ENCODE measurements at regions not wholly inside any gene's neighbourhood (a gene's known extent, or its start where the extent isn't known, plus 50 kb on each side); places are given as distances from the start of the nearest gene placed in this dataset.

DNA sequence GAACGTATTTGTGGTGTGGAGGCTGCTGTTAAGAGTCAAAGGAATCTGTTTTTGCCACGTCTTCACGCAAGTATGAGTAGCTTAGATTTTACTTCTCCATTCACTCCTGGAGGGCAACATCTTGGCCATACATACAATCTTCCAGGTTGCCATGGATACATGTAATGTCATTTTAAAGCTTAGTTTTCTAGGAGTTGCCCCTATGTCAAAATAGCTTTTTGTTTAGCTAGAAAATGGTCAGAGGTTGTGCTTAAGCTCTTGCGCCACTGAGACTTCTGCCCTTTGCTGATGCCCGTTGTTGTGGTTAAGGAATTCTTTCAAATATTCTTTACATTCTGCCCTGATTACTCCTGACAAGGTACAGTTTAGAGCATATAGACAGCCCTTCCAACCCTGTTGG, 245.4 kb upstream of the TFPI start:
- no peak for DNase-seq

DNA sequence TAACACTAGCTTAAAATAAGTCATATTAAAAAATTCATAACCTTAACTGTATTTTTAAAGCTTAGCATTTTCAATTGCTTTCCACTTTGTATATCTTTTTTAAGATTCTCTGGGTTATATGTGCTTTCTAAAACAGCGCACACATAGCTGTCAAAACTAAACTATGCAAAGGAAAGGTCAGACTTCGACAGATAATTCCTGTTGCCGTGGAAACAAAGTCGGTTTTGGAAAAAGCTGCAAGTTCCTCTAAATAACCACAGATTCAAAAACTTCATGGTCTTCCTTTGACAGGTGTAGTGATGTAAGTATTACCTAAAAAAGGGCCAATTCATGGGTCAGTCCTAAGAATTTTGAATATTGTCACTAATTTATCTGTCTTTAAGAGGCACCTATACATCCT, 249.6 kb upstream of the TFPI start:
- DNase-seq = no peak

DNA sequence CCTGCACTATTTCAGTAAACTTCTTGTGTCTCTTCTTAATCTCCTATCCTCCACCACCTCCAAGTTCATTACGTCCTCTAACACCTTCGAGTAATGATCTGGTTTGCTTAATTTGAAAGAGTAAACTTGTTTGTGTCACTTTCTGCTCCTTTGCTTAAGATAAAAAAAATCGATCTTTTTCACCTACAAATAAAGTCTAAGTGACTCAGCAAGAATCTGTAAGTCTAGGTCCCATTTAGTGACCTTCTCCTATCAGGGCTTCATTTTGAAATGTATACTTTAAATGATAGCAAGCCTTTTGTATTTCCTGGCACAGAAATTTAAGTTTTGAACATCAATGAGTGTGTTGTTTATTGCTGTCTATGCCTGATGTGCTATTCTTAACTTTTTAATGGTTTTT, 260.9 kb upstream of the TFPI start:
- no peak for DNase-seq

DNA sequence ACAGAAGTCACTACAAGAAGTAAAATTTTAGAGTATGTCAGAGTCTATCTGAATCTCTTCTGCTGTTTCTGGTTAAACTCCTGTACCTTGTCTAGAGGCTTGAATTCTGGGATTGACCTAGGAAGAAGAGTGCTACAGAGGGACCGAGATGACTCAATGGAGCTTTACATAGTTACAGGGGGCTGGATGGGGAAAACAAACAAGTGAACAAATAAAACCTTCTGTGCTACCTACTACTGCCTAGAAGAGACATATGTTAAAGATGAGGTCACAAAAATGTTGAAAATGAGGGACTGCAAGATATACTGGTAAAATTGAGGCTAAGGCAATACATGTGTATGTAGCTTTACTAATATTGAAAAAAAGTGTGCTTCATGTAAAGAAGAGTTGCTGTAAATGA, 265.4 kb upstream of the TFPI start:
- DNase-seq = no peak

DNA sequence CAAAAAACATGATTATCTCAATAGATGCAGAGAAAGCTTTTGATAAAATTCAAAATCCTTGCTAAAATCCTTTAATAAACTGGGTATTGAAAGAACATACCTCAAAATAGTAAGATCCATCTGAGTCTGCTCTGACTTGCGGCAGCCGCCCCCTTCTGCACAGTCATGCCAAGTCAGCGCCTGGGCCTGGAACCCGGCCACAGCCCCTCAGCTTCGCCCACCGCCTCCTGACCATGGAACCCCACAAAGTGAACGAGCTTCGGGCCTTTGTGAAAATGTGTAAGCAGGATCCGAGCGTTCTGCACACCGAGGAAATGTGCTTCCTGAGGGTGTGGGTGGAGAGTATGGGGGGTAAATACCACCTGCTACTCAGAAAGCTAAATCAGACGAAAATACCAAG, 270.9 kb upstream of the TFPI start:
- DNase-seq = no peak

DNA sequence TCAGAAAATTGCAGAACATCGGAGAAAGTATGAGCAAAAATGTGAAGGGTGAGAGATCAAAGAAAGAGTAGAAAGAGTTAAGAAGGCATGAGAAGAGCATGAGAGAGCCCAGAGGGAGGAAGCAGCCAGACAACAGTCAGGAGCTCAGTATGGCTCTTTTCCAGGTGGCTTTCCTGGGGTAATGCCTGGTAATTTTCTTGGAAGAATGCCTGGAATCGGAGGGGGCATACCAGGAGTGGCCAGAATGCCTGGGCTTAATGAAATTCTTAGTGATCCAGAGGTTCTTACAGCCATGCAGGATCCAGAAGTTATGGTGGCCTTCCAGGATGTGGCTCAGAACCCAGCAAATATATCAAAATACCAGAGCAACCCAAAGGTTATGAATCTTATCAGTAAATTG, 271.8 kb upstream of the TFPI start:
- no peak for DNase-seq

DNA sequence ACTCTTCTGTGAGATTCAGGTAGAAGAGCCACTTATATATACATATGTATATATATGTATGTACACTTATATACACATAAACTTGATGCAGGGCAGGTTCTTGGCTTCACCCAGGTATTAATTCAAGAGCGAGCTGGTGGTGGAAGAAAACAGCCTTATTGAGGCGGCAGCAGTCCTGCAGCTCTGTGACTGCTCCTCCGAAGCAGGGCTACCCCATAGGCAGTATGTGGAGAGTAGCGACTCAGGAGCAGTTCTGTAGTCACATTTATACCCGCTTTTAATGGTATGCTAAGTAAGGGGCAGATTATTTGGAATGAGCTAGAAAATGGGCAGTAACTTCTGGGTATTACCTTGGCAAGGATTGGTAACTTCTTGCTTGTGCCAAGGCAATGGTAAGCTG, 280.6 kb upstream of the TFPI start:
- no peak for DNase-seq

DNA sequence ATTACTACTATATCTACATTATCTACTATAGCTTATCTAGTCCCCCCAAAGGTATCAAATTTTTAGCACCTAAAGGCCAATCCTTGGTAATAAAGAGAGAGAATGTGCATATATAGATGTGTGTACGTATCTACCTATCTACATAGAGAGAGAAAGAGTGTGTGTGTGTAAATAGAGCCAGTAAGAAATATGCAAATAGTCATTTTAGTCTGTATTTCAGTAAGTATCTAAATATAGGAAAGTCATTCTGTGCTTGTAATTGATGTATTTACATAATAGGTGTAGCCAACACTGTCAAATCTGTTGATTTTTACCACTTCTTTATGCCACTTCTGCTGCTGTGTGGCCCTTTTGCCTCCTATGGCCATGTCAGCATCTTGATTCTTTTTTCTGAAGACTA, 284.5 kb upstream of the TFPI start:
- no peak for DNase-seq

DNA sequence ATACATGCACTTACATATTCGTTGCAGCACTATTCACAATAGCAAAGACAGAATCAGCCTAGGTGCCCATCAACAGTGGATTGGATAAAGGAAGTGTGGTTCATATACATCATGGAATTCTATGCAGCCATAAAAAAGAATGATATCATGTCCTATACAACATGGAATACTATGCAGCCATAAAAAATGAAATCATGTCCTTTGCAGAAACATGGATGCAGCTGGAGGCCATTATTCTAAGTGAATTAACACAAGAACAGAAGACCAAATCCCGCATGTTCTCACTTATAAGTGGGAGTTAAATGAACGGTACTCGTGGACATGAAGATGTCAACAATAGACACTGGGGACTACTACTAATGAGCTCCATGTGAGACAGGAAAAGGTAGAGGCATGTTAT, 288.1 kb upstream of the TFPI start:
- DNase-seq = no peak

DNA sequence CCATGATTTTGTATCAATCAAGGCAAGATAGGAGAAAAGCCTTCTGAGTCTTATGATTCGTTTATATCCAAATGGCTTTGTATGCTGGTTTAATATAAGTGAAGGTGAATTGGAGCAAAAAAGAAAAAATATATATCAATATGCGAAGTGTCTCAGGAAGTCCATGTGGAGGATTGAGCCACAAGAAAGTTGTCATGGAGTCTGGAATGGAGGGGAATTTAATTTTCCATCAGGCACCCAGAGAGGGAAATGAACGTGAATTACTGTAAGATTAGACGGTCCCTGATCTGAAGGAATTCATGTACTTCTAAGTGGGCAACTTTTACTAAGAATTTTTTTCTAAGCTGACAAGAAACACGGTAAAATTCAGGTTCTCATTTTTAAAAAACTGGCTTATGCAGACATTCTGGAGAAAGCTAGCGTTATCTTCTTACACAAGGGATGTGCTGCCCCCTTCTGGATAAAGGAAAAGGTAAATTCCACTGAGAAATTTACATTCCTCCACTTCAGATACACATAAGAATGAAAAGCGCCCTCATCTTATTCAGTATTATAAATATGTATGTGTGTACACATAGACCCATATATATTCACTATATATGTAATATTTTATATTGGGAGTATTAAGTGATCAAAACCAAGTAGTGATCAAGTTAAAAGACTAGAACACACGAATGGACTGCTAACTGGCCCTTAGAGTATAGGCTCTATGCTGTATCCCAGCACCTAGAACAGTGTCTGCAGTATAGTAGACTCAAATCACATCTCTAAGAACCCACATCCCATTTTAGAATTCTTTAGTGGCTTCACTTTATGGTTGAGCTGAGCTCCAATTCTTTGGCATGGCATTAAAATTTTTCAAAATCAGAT, 289.0 kb upstream of the TFPI start:
- peak; percentile 63 to 69 for DNase-seq

DNA sequence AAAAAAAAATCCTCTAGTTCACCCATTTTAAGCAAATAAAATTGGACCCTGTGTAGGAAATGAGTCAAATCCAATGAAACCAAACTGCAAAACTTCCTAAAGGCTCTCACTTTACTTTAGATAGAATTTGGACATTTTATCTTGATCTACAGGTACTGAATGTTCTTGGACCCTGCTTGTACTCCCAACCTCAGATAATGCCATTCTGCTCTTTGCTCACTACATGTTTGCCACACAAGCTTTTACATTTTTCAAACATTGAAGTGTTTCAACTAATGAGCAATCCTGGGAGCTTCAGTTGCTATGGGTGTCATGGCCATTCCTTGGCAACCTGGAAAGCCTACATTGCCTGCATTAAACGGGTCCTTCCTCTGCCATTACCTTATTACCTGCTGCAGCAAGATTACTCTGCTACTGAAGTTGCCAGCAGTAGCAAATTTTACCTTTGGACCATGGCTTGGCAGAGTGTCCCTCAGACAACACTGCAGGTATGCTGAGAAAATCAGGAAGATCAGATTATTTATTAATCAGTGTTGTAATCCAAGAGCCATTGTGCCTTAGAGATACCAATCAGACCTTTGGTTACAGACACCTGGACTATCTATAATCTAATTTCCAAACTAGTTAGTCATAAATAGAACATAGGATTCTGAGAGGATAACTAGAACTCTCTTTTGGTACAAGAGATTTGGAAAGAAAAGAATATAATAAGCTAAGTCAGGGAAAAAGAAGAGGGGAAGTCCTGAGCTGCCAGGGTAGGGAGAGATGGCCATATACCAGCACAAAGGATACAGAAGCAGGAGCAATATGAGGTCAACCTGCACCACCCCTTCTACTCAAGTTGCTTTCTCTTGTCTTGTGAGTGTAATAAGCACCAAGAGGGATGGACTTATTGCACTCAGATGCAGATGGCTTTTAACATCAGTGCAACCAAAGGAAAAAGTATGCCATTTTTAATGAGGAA, 293.3 kb upstream of the TFPI start:
- no peak for DNase-seq

DNA sequence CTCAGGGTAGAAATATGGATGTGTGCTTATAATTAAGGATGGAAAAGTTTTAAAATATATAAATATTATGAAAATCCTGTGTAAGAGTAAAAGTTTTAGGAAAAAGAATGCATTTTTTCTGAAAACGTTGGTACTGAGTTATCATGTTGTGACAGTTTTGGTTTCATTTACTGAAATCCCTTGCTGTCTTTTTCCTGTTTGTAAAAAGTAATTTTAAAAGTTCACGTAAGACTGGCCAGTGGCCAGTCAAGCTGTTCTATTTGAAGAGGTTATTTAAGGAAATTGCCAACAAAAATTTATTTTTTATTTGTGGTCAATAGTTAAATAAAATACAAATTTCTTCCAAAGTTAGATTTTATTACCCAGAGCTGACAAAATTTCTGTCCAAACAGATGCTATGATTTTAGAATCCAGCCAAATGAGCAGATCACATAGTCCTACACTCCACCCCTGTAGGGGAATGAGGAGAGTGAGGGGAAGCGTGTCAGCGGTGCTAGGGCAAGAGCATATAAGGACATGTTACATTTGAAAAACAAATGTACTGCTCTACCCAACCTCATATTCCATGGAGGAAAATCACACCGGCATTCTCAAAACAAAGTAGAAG, 297.8 kb upstream of the TFPI start:
- no peak for DNase-seq

DNA sequence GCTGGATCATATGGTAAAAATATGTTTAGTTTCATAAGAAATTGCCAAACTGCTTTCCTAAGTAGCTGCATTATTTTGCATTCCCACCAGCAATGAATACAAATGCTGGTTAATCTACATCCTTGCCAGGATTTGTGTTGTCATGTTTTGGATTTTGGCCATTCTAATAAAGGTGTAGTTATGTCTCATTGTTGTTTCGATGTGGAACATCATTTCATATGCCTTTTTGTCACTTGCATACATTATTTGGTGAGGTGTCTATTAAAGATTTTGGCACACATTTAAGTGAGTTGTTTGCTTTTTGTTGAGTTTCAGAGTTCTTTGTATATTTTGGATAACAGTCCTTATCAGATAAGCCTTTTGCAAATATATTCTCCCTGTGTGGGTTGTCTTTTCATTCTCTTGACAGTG, 299.2 kb upstream of the TFPI start:
- no peak for DNase-seq

DNA sequence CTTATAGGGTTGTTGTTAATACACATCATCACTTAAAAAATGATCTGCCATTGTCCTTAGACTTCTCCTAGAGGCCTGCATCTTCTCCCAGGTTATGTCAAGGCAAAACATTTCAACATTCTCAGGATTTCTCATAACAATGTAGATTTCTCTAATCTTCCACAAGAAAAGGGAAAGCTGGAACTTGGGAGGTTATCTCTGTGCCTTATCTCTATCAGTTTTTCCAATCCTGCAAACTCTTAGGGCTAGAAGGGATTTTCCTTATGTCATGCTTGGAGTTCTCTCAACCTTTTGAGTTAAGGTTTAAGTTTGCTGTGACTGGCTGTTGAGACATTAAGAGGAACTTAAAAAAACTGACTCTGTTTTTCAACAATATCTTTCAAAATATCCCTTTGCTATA, 300.6 kb upstream of the TFPI start:
- no peak for DNase-seq

DNA sequence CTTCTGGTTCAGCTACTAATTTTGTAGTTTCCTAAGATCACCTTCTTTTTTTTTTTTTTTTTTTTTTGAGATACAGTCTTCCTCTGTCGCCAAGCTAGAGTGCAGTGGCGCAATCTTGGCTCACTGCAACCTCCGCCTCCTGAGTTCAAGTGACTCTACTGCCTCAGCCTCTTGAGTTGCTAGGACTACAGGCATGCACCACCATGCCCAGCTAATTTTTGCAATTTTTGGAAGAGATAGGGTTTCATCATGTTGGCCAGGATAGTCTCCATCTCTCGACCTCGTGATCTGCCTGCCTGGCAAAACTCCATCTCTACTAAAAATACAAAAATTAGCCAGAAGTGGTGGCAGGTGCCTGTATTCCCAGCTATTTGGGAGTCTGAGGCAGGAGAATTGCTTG, 301.5 kb upstream of the TFPI start:
- DNase-seq = no peak

DNA sequence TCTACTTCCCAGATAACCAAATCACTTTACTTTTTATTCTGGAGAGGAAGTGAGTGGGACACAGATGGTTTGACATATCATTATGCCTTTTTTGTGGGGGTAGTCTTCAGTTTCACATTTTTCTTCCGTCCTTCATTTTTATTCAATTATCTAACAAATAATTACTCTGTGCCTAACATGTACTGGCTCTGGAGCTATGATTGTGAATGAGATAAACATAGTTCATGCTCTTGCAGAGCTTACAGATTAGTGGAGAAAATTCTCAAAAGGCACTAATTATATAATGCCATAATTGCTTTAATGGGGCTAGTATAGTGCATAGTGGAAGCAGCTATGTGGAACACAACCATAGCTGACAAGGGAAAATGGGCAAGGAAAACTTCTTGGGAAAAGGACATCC, 303.6 kb upstream of the TFPI start:
- no peak for DNase-seq

DNA sequence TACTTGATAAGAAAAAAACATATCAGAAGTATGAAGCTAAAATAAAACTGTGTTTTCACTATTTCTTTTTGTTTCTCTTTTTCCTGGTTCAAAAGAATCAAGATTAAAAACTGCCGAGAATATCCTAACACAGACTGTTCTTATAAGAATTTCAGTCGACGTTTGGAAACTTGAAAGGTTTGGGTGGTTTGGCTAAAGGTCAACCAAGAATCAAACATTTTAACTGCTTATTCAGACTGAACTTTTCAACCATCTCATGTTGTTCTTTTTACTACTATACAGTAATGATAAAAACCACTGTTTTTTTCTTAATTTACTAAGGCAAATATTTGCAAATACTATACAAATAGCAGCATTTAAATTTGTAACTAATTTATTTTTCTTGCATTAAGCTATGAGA, 308.5 kb upstream of the TFPI start:
- no peak for DNase-seq

DNA sequence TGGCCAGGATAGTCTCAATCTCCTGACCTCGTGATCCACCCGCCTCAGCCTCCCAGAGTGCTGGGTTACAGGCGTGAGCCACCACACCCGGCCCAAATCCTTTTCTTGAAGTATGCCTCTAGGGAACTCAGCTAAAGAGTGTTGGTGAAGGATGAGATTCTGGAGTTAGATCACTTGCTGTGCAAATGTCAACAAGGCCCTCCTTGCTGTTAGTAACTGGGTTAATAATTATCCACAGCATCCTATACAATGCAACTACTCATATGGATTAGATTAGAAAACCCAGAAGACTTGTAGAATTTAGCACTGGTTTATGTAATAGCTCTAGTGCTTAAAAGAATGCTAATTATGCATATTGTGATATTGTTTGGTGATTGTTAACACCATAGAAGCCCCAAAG, 310.8 kb upstream of the TFPI start:
- no peak for DNase-seq

DNA sequence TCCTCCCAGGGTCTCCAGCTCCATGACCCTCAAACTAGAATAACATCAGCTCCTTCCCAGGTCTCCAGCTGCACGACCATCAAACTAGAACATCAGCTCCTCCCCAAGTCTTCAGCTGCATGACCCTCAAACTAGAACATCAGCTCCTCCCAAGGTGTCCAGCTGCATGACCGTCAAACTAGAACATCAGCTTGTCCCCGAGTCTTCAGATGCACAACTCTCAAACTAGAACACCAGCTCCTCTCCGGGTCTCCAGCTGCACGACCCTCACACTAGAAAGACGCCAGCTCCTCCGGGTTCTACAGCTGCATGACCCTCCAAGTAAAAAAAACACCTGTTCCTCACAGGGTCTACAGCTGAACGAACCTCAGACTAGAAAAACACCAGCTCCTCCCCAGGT, 312.9 kb upstream of the TFPI start:
- DNase-seq = no peak

DNA sequence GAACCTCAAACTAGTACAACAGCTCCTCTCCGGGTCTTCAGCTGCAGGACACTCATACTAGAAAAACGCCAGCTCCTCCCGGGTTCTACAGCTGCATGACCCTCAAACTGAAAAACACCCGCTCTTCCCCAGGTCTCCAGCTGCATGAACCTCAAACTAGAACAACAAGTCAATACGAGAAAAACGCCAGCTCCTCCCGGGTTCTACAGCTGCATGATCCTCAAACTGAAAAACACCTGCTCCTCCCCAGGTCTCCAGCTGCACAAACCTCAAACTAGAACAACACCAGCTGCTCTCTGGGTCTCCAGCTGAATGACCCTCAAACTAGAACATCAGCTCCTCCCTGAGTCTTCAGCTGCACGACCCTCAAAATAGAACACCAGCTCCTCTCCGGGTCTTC, 315.0 kb upstream of the TFPI start:
- no peak for DNase-seq

DNA sequence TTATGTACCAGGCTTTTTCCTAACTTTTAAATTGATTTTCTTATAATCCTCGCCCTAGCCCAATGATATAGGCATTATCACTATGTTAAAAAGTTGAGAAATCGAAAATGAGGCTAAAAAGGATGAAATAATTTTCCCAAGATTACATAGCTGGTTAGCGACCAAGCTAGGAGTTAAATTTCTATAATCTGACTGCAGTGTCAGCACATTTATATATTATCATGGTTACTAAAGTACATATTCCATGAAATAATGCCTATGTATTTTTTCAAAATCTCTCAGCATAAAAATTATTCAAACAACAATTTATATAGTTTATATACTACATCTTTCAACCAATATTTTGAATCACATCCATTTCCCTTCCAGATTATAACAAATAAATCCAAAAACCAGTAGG, 317.3 kb upstream of the TFPI start:
- no peak for DNase-seq

DNA sequence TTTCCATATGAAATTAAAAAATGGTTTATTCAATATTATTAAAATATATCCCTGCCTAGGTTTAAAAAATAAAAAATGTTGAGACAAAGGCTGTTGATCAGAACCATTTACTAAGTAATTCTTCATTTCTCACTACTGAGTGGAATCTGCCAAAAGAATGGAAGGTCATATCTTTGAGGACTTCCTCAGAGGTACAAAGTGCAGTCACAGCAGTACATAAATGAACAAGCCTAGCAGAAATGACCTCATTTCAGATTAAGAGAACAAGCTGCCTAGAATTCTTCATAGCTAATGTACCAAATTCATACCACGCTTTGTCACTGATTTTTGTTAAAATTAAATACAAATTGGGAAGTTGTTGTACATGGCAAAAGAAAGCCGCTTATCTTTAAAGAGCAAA, 318.9 kb upstream of the TFPI start:
- no peak for DNase-seq

DNA sequence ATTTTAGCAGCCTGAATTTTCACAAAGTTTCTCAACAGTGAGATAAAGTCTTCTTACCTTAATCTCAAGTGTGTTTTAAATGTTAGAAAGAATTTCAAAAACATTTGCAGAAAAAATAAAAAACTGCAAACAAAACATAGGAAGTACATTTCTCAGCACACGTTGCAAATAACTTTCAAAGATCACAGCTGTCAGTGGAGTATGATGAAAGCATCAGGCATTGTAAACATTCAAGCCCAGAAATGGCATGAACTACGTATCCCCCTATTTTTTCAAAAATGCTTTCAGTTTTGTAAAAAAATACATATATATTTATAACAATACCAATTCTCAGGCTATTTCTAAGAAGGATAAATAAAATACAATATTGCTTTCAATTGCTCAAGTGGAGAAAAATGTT, 320.6 kb upstream of the TFPI start:
- DNase-seq = no peak
